ENCODE measurements at regions not wholly inside any gene's neighbourhood (a gene's known extent, or its start where the extent isn't known, plus 50 kb on each side); places are given as distances from the start of the nearest gene placed in this dataset.

DNA sequence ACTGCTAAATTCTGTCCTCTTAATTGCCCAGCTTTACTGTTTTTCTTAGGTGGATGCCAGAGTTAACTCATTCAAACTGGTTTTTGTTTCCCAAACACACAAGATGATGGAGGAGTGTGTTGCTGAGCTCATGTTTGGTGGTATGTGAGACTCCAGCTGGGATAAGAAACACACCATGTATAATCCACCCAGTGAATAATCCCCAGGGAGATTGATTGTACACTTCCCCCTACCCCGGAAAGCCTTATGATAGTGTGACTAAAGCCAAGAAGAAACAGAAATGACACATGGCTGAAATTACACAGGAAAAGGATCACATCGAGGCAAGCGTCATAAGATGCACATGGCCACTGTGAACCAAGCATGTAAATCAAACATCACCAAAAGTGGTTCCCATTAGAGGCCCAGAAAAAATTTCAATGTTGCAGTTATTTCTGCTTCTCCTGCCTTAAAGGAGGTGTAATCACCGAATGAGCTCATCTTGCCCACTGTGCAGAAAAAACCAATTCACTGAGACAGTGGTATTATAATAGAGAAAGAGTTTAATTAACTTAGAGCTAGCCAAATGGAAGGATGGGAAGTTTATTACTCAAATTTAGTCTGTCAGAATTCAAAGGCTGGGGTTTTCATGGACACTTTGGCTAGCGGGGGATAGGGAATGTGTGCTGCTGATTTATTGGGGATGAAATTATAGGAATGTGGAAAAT is 56.7 kb upstream of the MAGI1 start:
- TF ChIP-seq TCF7L2 (IDR thresholded peaks at IDR 0.05; ENCODE audit: low read depth, low read length), result no peak
- TF ChIP-seq, protein P1, sequence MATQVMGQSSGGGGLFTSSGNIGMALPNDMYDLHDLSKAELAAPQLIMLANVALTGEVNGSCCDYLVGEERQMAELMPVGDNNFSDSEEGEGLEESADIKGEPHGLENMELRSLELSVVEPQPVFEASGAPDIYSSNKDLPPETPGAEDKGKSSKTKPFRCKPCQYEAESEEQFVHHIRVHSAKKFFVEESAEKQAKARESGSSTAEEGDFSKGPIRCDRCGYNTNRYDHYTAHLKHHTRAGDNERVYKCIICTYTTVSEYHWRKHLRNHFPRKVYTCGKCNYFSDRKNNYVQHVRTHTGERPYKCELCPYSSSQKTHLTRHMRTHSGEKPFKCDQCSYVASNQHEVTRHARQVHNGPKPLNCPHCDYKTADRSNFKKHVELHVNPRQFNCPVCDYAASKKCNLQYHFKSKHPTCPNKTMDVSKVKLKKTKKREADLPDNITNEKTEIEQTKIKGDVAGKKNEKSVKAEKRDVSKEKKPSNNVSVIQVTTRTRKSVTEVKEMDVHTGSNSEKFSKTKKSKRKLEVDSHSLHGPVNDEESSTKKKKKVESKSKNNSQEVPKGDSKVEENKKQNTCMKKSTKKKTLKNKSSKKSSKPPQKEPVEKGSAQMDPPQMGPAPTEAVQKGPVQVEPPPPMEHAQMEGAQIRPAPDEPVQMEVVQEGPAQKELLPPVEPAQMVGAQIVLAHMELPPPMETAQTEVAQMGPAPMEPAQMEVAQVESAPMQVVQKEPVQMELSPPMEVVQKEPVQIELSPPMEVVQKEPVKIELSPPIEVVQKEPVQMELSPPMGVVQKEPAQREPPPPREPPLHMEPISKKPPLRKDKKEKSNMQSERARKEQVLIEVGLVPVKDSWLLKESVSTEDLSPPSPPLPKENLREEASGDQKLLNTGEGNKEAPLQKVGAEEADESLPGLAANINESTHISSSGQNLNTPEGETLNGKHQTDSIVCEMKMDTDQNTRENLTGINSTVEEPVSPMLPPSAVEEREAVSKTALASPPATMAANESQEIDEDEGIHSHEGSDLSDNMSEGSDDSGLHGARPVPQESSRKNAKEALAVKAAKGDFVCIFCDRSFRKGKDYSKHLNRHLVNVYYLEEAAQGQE (IDR thresholded peaks at IDR 0.05; ENCODE audit: insufficient read depth in 1 of 2, low read depth in 2 of 2, low read length in 1 of 2), result no peak
